GM12872 (cell line): ENCODE measurements at regions not wholly inside any gene's neighbourhood (a gene's known extent, or its start where the extent isn't known, plus 50 kb on each side); places are given as distances from the start of the nearest gene placed in this dataset.

ENCODE experiments used
- TF ChIP-seq, protein P1 (sequence below): IDR thresholded peaks from 3 replicates; pipeline ENCODE4 v1.5.1; 2011; ENCODE audit warnings: low read depth, mild to moderate bottlenecking, low read length, moderate library complexity; ENCODE audit not compliant: insufficient read depth

DNA sequence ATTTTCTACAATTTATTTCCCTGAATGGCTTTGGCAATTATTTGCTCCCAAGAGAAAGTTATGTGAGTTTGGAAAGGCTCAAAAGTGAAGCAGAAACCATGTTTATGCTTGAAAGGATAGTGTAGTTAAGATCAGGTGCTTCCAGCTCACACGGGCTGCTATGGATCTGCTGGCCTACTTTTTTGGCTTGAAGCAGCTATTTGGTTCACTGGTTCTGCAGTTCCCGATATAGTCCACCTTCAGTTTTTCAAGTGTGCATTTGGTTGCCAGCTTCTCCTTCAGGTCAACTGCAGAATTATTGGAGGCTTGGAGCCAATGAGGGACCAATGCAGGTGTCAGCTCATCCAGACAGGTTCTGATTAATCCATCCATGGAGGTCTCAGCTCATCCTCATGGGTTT lies 484.3 kb upstream of the SEMA3A start:
- TF ChIP-seq, protein P1, sequence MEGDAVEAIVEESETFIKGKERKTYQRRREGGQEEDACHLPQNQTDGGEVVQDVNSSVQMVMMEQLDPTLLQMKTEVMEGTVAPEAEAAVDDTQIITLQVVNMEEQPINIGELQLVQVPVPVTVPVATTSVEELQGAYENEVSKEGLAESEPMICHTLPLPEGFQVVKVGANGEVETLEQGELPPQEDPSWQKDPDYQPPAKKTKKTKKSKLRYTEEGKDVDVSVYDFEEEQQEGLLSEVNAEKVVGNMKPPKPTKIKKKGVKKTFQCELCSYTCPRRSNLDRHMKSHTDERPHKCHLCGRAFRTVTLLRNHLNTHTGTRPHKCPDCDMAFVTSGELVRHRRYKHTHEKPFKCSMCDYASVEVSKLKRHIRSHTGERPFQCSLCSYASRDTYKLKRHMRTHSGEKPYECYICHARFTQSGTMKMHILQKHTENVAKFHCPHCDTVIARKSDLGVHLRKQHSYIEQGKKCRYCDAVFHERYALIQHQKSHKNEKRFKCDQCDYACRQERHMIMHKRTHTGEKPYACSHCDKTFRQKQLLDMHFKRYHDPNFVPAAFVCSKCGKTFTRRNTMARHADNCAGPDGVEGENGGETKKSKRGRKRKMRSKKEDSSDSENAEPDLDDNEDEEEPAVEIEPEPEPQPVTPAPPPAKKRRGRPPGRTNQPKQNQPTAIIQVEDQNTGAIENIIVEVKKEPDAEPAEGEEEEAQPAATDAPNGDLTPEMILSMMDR: no peak

DNA sequence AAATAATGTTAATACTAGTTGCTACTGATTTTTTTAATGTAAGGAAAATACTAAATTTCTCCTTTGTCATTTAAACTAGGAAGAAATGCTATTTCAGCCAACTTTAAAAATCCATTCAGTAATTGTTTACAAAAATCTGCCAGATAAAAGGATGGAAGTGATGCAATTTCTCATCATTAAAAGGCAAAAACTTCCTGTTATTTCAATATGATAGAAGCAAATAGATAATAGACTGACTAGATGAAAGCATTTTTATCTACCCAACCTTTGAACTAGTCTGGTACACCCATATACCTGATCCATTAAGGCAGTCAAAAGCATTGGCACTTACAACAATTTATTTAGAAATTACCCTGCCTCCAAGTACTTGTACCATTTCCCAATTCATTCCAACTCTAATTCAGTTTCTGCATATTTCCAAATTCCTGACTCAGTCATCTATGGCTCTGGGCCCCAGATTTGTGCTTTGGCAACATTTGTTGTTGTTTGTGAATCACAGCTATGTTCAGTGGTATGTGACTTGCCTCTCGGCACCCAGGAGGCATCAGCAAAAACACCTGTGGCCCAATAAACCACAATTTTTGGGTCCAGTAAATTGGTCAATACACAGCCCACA lies 482.6 kb upstream of the SEMA3A start:
- TF ChIP-seq, protein P1: no peak

DNA sequence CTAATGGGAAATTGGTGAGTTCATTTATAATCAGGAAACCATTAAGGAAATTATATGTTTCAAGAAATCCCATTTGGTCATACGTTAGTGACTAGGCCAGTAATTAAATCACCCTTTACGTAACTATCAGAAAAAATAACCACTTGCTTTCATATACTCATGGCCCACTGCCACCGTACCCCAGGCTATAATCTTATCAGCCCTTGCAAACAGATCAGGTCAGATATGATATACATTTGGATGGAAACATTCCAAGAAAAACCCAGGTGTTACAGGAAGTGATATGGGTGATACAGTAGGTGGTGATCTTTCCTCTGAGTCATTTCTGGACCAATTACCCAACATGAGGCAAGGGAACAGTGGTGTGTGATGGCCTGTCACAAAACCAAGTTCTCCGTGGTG lies 481.0 kb upstream of the SEMA3A start:
- TF ChIP-seq, protein P1: no peak

DNA sequence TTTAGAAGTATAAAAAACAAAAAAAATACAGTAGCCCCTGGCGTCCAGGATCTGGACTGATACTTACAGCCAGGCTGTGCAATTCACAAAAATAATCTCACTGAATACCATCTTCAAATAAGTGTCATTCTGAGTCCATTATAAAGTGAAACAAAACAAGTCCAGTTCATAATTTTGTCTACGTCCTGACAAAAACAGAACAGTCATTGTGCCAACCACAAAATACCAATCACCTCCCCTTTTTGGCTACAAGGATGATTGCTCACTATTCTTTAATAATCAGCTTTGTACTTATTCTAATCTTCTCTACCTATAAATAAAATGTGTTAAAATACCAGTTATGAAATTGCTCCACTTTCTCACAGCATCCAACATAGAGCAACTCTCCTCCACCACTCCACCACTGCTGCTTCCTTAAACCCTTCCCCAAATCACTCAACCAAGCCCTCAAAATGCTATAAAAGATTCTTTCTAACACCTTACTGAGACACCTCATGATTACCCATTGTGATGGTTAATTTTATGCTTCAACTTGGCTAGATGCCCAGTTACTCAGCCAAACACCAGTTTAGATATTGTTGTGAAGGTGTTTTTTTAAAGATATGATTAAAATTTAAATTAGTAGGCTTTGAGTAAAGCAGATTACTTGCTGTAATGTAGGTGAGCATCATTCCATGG lies 479.8 kb upstream of the SEMA3A start:
- TF ChIP-seq, protein P1: no peak

DNA sequence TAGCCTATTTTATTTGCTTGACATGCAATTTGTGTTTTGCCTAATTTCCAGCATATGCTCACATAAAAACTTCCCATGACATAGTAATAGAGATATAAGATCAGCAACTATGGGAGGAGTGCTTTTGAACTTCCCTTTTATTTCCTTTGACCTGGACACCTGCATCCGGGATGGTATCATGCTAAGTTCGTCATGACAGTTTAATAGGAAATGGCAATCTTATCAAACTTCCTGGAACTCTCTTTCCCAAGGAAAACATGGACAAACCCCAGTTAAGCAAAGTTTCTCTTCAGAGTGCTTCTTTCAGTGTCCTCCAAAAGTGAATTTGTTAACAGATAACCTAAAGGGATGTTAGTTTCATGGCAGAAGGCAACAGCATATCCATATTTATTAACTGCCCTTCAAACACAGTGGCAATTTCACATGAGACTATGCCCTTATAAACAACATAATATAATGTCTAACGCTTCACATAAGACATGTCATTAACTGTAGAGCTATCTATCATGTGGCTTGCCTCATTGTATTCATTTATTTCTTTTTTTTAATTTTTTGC lies 474.7 kb upstream of the SEMA3A start:
- TF ChIP-seq, protein P1: no peak

DNA sequence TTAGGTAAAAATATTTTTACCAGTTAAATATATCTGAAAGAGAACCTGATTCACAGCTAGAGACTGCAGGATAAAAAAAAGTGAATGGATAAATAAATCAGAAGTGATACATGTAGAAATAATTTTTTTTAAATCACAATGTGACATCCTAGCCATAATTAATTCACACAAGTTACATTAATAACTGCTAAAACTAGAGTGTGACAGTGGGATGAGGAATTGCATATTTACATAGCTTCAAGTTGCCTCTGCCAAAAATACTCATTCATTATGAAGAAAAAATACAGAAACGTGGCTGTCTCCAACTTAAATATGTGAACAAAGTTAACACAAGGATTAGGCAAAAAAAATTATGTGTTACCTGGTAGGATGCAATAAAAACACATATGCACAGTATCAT lies 473.5 kb upstream of the SEMA3A start:
- TF ChIP-seq, protein P1: no peak

DNA sequence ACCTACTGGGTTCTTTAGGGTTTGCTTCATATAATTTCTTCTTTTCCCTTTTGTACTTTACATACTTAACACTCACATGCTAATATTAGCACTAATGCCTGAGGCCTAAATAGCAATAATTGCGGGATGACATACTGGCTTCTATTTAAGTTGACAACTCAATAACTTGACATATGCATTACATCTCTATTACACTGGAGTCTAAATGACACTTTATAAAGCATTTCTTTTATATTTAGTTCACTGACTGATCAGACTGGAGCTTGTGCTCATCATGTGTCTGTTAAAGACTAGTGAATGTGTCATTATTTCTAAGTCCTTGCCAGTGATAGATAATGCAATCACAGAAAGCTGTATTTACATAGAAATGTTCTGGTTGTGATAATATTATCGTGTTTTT lies 472.1 kb upstream of the SEMA3A start:
- TF ChIP-seq, protein P1: no peak
